Astrocyte (in vitro differentiated cells and primary cell): ENCODE measurements at regions not wholly inside any gene's neighbourhood (a gene's known extent, or its start where the extent isn't known, plus 50 kb on each side); places are given as distances from the start of the nearest gene placed in this dataset.

Experiments
- CTCF ChIP-seq: IDR thresholded peaks from 2 replicates; pipeline ENCODE4 v1.5.1; 2011; ENCODE audit warnings: low read depth, mild to moderate bottlenecking, inconsistent platforms, low read length, moderate library complexity; ENCODE audit not compliant: insufficient read depth
- EZH2 ChIP-seq: IDR thresholded peaks from 2 replicates; pipeline ENCODE4 v1.6.1; 2012; ENCODE audit warnings: mild to moderate bottlenecking, low read length, inconsistent platforms; ENCODE audit not compliant: insufficient read depth

GRCh38 chr2:104664672-104665071 lies 189.2 kb upstream of the POU3F3 start:
- TF ChIP-seq CTCF, result no peak
- no peak for TF ChIP-seq EZH2
